HG02973 (cell line): ENCODE measurements at regions not wholly inside any gene's neighbourhood (a gene's known extent, or its start where the extent isn't known, plus 50 kb on each side); places are given as distances from the start of the nearest gene placed in this dataset.

ENCODE experiments used
- ATAC-seq: cut with Tn5 transposase; IDR thresholded peaks from one replicate; pipeline ENCODE4 v1.9.1; 2021; ENCODE audit warnings: moderate library complexity; ENCODE audit not compliant: unreplicated experiment

DNA sequence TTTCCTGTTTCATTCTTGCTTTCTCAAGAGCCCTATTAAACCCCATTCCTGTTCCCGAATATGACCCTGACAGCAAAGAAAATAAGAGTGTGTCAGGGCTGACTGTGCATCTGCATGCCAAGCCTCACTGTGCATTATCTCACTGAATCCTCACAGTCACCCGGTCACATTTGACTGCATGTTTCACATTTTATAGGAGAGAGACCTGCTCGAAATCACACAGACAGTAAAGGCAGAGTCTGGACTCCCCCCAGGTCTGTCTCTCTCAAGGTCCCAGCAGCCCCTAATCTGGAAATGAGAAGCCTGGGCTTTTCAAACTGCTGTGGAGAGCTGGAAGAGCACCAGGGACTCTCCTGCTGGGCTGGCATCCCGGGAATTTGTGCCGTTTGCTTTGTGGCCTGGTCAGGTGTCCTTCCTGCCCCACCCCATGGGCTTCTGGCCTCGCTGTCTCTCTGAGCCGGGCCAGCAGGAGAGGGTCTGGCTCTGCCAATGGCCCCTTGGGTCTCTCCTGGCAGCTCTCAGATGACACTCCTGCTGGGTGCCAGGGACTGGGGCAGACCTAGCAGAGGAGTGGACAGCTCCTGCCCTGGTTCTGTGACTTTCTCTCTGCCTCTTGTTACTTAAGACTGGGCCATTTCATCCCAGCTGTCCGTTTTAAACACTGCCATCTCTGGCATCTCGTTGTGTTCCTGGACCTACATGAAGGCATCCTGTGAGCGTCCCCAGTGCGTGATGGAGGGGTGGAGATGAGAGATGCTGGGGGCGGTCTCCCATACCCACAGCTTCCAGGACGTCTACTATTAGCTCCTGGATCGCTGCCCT is 173.6 kb downstream of the ARHGAP12 start:
- ATAC-seq: no peak

DNA sequence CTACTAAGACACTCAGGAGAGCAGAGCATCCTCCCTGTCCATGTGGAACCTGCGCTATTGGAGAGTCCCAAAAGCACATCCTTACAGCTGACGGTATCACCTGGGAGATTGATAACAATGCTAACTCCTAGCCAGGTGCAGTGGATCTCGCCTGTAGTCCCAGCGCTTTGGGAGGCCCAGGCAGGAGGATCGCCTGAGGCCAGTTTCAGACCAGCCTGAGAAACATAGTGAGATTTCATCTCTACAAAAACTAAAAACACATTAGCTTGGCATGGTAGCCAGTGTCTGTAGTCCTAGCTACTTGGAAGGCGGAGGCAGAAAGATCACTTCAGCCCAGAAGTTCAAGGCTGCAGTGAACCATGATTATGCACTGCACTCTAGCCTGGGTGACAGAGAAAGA is 174.9 kb downstream of the ARHGAP12 start:
- ATAC-seq: no peak

DNA sequence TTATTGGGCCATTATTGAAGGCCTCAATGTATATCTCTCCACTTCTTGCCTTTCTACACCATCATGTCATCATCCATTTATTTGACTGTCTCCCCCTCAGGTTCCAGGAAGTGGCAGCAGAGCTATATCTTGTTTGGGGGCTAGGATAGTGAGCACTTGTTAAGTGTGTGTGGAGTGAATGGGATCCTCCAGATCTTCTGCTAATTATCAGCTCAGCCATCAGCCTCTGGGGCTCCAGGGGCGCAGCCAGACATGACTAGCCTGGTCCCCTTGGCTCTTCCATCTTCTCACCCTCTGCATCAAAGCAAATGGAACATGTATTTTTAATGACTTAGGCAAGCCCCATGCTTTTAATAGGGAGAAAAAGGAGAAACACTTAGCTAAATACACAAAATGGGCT is 176.5 kb downstream of the ARHGAP12 start:
- no peak for ATAC-seq

DNA sequence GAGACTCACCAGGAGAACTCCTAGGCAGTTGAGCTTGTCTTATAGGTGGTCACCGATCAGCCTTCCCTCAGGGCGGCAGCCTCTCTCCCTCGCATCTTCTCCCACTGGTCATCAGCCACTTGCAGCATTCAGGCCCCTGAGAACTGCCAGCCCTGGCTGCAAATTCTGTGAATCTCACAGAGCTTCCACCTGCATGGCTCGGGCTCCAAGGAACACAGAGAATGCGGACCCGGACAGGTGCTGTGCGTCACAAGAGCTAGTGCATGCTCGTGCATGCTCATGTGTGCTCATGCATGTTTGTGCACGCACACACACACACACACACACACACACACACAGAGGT is 176.9 kb downstream of the ARHGAP12 start:
- no peak for ATAC-seq

DNA sequence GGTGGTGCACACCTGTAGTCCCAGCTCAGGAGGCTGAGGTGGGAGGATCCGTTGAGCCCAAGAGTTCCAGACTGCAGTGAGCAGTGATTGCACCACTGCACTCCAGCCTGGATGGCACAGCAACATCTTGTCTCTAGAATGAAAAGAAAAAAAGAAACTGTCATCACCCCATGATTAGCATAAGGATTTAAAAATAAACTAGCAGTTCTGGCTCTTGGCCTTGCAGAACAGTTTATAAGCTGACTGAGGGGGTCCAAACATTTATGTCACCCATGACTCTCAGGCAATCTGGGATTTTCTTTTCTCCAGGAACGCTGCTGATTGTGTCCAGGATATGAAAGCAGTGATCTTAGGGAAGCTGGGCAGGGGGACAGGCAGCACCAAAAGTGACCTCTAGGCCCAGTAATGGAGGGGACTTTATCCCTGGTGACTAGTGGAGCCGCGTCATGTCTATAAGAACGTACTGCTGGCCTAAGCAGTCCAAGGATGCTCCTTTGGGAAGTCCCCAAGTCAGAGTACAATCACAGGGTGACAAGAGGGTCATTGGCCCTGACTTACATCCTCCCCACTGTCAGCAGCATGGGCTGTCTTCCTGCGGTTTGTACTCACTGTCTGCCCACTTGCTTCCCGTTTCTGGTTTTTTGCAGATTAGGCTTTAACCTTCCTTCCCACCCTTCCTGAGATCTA is 177.4 kb downstream of the ARHGAP12 start:
- ATAC-seq: no peak

DNA sequence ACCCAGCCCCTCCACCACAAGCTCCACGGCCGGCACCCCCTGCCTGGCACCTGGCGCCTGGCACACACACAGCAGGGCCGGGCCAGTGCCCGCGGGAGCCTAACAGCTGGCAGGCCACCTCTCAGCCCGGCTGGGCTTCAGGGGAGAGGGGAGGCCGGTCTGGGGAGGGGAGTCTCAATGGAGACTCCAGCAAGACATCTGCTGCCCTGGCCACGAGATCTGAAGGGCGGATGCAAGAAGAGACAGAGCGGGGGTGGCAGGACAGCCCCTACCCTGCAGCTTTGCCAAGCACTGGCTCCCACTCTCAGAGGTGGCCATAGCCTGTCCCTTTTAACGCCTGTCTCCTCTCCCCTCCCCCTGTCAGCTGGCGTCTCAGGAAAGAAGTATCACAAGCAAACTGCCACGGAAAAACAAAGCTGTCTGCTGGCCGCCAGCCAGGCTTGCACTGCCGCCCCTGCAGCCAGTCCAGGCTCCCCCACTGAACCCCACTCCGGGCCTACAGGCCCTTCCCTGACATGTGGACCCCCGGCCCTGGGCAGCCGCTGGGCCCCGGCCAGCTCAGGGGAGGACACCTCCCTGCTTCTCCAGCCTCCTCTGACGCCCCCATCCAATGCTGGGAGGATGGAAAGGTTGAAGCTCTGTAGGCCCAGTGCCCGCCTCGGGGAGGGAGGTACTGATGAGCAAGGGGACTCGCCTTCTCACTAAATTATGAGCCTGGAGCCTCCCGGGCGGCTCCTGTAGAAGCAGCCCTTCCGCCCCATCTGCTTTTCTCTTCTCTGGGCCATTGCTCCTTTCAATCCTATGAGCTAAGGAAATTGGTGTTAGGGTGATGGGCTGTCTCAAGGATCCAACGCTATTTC is 178.4 kb downstream of the ARHGAP12 start:
- no peak for ATAC-seq

DNA sequence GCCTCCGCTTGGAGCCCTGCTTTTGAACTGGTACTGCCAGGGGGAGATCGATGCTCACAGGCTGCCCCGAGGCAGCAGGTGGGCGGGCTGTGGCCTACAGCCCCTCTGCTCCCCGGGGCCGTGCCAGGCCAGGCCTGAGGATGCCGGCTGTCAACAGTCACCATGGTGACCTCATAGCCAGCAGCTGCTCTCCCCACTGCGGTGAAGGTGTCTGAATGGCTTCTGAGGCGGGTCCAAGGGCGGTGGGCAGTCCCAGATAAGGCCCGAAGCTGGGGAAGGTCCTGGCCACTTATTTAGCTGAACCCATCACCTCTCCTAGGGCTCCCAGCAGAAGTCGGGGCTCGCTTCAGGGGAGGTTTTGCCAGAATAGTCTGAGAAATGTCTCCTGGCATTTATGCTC is 179.3 kb downstream of the ARHGAP12 start:
- no peak for ATAC-seq

DNA sequence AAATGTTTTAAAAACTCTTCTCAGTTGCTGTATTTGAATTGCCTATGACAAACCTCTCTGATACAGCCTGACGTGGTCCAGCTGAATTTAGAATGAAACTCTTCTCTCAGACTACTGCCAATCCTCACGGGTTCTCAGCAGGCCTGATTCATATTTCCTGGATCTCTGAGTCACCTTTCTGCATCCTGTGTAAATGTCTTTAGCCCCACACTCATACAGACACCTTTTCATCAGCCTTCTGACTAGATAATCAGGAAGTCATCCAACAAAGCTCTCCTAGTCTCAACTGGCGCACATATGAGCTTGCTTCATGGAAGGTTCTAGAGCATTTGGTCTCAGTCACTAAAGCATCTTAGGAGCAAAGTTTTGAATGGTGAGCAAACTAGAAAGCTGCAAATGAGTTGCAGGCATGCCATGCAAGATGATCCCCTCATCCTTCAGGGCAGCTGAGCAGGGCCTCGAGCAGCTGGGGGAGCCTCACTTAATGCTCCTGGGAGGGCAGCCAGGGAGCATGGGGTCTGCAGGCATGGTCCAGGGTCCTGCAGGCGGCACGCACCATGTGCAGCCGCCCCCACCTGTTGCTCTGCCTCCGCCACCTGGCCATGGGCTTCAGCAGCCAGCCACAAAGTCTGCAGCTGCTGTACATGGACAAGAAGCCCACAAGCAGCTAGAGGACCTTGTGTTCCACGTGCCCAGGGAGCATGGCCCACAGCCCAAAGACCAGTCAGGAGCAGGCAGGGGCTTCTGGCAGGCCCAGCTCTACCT is 182.8 kb downstream of the ARHGAP12 start:
- no peak for ATAC-seq

DNA sequence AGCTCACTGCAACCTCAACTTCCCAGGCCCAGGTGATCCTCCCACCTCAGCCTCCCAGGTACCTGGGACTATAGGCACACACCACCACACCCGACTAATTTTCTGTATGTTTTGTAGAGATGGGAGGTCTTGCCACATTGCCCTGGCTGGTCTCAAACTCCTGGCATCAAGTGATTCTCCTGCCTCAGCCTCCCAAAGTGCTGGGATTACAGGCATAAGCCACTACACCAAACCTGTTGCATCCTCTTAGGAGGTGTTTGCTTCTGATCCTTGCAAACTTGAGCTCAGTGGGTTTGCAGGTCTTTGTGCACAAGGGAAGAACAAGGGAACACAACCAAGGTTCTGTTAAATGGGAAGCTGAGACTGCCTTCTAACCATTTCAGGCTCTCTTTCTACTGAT is 184.6 kb downstream of the ARHGAP12 start:
- ATAC-seq: no peak

DNA sequence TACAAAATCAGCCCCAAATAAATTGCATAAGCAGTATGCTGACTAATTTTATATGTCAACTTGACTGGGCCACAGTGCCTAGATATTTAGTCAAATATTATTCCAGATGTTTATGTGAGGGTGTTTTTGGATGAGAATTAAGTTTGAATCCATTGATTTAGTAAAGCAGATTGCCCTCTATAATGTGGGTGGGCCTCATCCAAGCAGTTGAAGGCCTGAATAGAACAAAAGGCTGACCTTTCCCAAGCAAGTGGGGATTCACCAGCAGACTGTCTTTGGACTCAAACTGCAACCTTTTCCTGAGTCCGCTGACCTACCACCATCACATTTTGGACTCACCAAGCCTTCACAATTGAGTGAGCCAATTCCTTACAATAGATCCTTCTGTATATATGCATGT is 186.4 kb downstream of the ARHGAP12 start:
- ATAC-seq: no peak

DNA sequence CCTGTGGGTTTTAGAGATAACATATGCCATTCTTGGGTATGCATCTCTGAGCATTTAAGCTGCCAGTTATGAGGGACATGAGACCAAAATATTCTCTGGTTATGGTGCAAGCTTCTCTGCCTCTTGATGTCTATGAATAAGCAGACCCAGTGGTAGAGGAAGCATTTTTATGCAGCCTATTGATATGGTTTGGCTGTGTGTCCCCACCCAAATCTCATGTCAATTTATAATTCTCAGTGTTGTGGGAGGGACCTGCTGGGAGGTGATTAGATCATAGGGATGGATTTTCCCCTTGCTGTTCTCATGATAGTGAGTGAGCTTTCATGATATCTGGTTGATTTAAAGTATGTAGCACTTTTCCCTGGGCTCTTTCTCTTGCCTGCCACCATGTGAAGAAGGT is 187.2 kb downstream of the ARHGAP12 start:
- ATAC-seq: no peak

DNA sequence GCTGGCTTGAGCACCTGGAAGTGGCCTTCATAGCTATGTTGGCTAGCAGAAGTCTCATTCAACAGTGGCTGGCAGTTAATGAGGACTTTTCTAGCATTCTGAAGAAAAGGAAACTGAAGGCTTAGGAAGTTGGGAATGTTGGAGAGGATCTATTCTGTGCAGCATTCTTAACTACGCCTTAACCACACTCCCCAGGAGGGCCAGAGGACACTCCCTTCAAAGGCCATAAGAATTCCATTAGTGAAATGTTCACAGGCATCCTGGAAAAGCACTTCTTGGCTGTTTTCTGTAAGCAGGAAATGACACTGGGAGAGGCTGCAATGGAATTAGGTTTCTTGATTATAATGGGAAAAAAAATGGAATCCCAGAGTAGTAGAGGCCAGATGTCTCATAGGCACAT is 188.9 kb downstream of the ARHGAP12 start:
- ATAC-seq: no peak

DNA sequence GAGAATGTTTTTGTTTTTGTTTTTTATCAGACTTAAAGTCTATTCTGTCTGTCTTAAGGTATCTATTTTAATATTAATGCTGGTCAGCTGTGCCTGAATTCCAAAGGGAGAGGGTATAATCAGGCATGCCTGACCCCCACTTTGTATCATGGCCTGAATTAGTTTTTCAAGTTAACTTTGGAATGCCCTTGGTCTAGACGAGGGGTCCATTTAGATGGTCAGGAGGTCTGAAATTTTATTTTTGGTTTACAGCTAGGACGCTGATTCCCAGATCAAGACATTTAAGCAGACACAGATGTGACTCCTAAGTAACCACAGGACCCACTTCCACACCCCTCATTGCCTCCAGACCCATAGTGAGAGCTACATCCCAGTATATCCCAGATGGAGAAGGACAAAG is 189.5 kb downstream of the ARHGAP12 start:
- no peak for ATAC-seq

DNA sequence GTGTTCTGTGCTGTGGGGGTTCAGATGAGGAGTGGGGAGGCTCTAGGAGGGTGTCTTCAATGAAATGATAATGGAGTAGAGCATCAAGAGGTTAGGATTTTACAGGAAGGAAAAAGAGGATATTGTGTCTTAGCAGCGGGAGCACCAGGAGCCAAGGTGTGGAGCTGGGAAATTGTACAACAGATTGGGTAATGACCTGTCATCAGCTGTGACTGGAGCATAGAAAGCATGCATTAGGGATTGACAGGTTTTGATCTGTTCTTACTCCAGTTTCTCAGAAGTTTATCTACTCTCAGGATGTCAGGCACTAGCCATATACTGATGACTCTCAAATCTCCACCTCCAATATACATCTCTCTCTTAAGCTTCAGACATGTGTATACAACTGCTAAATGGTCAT is 196.9 kb downstream of the ARHGAP12 start:
- no peak for ATAC-seq

DNA sequence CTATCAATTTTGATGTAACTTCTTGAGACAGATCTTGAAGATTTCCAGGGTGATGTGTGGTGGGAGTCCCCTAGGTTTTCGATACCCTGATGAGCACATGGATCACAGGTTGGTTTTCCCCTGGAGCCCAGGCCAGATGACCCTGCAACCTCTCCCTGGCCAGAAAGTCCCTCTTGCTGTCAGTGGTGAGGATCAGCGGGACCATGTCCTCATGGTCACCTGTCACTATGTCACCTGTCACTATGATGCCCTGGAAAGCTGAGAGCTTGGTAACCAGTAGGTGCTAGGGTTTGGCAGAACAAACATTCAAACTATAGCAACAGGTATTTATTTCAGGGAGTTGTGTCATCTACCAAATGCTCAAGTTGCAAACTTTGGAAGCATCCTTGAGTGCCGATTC is 197.9 kb downstream of the ARHGAP12 start:
- ATAC-seq: no peak

DNA sequence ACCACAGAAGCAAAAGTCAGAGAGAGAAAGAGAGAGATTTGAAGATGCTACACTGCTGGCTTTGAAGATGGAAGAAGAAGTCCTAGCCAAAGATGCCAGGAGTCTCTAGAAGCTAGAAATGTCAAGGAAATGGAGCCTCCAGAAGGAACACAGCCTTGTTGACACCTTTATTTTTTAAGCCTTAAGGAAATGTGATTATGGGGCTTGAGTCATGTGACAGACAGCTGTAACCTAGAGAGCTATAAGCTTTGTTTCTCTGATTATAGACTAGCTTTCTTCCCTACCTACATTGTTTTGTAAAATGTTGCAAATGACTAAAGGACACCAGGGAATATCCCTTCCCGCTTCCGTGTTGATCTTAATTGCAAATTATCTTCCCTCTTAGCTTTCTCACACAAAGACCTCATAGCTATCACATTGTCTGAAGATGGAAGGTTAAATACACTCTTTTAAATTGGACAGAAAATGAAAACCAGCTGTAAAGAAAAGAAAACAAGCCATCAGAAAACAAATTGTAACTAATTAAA is 199.9 kb downstream of the ARHGAP12 start:
- no peak for ATAC-seq

DNA sequence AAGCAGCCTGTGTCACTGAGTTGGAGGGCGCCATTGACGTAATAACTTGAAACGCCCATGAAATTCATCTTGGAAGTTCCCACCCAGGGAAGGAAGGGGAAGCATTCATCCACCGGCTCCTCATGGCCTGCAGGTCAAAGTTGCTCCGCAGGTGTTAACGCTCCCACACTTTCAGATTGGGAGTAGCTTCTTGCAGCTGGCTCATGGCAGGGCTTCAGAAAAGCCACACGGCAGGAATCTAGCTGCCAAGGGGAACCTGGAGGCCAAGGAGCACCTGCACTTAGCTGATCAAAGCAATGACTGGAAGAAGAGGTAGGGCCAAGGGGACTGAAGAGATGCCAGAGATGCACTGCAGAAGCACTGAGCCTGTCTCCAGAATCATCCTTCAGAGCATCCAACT is 203.2 kb downstream of the ARHGAP12 start:
- no peak for ATAC-seq

DNA sequence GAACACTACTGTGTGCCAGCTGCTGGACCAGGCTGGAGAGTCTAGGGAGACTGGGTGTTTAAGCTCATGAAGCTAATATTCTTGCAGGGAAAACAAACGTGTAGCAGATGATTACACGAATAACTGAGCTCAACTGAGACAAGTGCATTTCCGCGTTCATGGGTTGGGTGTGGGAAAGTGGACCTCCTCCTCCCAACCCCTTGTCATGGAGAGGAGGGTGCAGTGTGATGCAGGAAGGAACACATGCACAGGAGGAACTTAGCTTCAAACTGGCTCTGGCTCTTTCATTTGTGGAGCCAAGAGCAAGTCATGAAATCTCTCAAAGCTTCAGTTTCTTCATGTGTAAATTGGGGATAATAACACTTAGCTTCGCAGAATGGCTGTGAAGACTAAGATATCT is 204.3 kb downstream of the ARHGAP12 start:
- no peak for ATAC-seq

DNA sequence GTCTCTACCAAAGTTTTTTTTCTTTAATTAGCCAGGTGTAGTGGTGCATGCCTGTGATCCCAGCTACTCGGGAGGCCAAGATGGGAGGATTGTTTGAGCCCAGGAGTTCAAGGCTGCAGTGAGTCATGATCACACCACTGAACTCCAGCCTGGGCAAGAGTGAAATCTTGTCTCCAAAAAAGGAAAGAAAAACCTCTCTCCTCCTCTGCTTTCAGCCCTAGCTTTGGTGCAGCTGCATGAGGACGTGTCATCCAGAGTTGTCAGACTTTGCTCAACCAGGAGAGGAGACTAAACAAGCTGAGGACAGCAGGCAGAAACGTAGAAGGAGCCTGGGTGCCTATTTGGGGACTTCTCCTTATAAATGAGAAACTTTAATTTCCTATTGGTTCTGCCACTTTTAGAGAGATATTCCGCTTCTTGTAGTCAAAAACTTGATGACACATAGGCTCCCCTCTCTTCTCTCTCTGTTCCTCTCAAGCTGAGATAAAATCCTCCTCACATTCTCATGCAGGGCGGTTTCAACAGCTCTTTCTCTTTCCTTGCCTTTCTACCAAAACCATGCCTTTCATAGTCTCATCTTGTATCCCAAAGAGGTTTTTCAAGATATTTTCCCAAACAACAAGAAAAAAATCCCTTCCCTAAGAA is 205.4 kb downstream of the ARHGAP12 start:
- no peak for ATAC-seq

DNA sequence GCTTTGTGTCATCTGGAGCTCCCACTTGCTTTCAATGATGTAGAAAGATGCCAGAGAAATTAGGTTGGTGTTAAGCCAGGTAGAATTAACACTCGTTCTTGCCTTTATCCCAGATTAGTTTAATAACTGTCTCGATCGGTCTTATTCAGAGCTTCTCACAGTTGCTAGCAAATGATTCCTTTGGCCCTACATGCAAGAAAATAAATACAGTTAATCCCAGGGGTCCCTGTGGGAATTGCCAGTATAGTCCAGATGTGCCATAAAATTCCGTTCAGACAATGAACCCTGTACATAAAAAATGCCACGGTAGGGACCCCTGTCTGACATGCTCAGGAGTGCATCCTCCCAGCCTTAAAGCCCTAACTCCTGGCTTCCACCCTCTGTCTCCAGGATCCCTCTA is 207.5 kb downstream of the ARHGAP12 start:
- no peak for ATAC-seq
